CD14-positive monocyte (primary cell): ENCODE measurements at regions not wholly inside any gene's neighbourhood (a gene's known extent, or its start where the extent isn't known, plus 50 kb on each side); places are given as distances from the start of the nearest gene placed in this dataset.

ENCODE experiments used
- DNase-seq, 3 donors: peaks; one replicate each; pipeline ENCODE4 v3.0.0-alpha.2; 2011 to 2022
- H2AFZ ChIP-seq: 2 replicates; pipeline ENCODE4 v1.6.0; 2012; ENCODE audit warnings: mild to moderate bottlenecking, low read depth, low read length, inconsistent platforms; ENCODE audit not compliant: insufficient read depth, poor library complexity, severe bottlenecking
- H3K27ac ChIP-seq, 2 donors: 1 replicate in 1 of 2; 2 replicates in 1 of 2; pipeline ENCODE4 v1.5.1; 2012 to 2013; ENCODE audit warnings: low read length in 2 of 2, control low read depth in 1 of 2, inconsistent platforms in 1 of 2, low read depth in 1 of 2, mild to moderate bottlenecking in 1 of 2
- H3K27me3 ChIP-seq, 2 donors: one replicate each; pipeline versions ENCODE4 v1.6.0 to v1.6.1; 2011 to 2013; ENCODE audit warnings: low read length in 2 of 2; ENCODE audit not compliant: control insufficient read depth in 2 of 2, insufficient read depth in 2 of 2
- H3K36me3 ChIP-seq, 2 donors: replicated peaks in 1 of 2; 1 replicate in 1 of 2; 2 replicates in 1 of 2; pipeline versions ENCODE4 v1.5.1 to v1.6.1; 2012 to 2013; ENCODE audit warnings: low read length in 2 of 2, control low read depth in 1 of 2, inconsistent platforms in 1 of 2, mild to moderate bottlenecking in 1 of 2; ENCODE audit not compliant: insufficient read depth in 2 of 2, control insufficient read depth in 1 of 2
- H3K4me1 ChIP-seq, 2 donors: 1 replicate in 1 of 2; 2 replicates in 1 of 2; pipeline versions ENCODE4 v1.5.1 to v1.6.1; 2012 to 2013; ENCODE audit warnings: low read length in 2 of 2, control low read depth in 1 of 2, inconsistent platforms in 1 of 2, mild to moderate bottlenecking in 1 of 2, moderate library complexity in 1 of 2; ENCODE audit not compliant: insufficient read depth in 2 of 2, control insufficient read depth in 1 of 2
- H3K4me2 ChIP-seq: replicated peaks from 2 replicates; pipeline ENCODE3; 2012; ENCODE audit warnings: low read length, moderate library complexity, mild to moderate bottlenecking; ENCODE audit not compliant: poor library complexity, severe bottlenecking; ENCODE audit errors: extremely low read depth
- H3K4me3 ChIP-seq, 3 experiments: fragments of 200-600 bp in 1 of 3; sonication (generic) in 1 of 3; replicated peaks in 1 of 3; 1 replicate in 2 of 3; 2 replicates in 1 of 3; pipeline ENCODE4 v1.5.1; 2011 to 2013; ENCODE audit warnings: low read length in 3 of 3, mild to moderate bottlenecking in 3 of 3, control low read depth in 2 of 3, low read depth in 2 of 3, inconsistent platforms in 1 of 3, moderate library complexity in 1 of 3
- H3K79me2 ChIP-seq: 2 replicates; pipeline ENCODE4 v1.6.0; 2012; ENCODE audit warnings: mild to moderate bottlenecking, control low read depth, inconsistent platforms, low read length, moderate library complexity; ENCODE audit not compliant: insufficient read depth
- H3K9ac ChIP-seq: 2 replicates; pipeline ENCODE4 v1.6.0; 2017; ENCODE audit warnings: low read length, mild to moderate bottlenecking; ENCODE audit not compliant: insufficient read depth, poor library complexity, severe bottlenecking
- H3K9me3 ChIP-seq, 2 donors: replicated peaks in 1 of 2; 1 replicate in 1 of 2; 2 replicates in 1 of 2; pipeline versions ENCODE4 v1.5.1 to v1.6.1; 2012 to 2013; ENCODE audit warnings: low read length in 2 of 2, control low read depth in 1 of 2; ENCODE audit not compliant: control insufficient read depth in 1 of 2, insufficient read depth in 1 of 2
- H4K20me1 ChIP-seq: 2 replicates; pipeline ENCODE4 v1.6.0; 2012; ENCODE audit warnings: mild to moderate bottlenecking, low read length, control low read depth, moderate library complexity; ENCODE audit not compliant: insufficient read depth
- H3K27ac Mint-ChIP-seq, 7 donors: one replicate each; pipeline ENCODE4 v1.8.0; 2020; ENCODE audit warnings: mild to moderate bottlenecking in 7 of 7, mixed read lengths in 7 of 7, moderate library complexity in 6 of 7, inconsistent platforms in 2 of 7
- H3K27me3 Mint-ChIP-seq, 3 donors: one replicate each; pipeline ENCODE4 v1.8.0; 2021 to 2022; ENCODE audit warnings: low read depth in 3 of 3, mild to moderate bottlenecking in 3 of 3, mixed read lengths in 3 of 3, moderate library complexity in 3 of 3, inconsistent platforms in 1 of 3
- H3K36me3 Mint-ChIP-seq, 2 donors: one replicate each; pipeline ENCODE4 v1.8.0; 2020; ENCODE audit warnings: mixed read lengths in 2 of 2, inconsistent platforms in 1 of 2, mild to moderate bottlenecking in 1 of 2
- H3K4me1 Mint-ChIP-seq: one replicate; pipeline ENCODE4 v1.8.0; 2020; ENCODE audit warnings: mild to moderate bottlenecking, mixed read lengths
- H3K4me3 Mint-ChIP-seq, 2 donors: one replicate each; pipeline ENCODE4 v1.8.0; 2020; ENCODE audit warnings: mild to moderate bottlenecking in 2 of 2, mixed read lengths in 2 of 2, moderate library complexity in 1 of 2
- H3K9me3 Mint-ChIP-seq, 7 donors: one replicate each; pipeline ENCODE4 v1.8.0; 2020 to 2022; ENCODE audit warnings: mixed read lengths in 7 of 7, mild to moderate bottlenecking in 6 of 7, moderate library complexity in 6 of 7, inconsistent platforms in 2 of 7
- WGBS: methylation state at CpG from one replicate; pipeline ENCODE4 v1.1.5; 2013; ENCODE audit warnings: missing lambda C conversion rate; ENCODE audit not compliant: insufficient coverage; 5-methylcytosine and 5-hydroxymethylcytosine counted together
- intact Hi-C, 2 donors: fragments of 100-400 bp; cut with micrococcal nuclease; formaldehyde crosslinking; loops; one replicate each; pipeline versions ENCODE4 v1.15.0 to v1.15.1; 2023
- TF ChIP-seq, protein P1 (sequence below): fragments of 200-600 bp; IDR thresholded peaks from one replicate; pipeline ENCODE4 v1.8.0; 2022; ENCODE audit warnings: antibody characterized with exemption, mild to moderate bottlenecking

DNA sequence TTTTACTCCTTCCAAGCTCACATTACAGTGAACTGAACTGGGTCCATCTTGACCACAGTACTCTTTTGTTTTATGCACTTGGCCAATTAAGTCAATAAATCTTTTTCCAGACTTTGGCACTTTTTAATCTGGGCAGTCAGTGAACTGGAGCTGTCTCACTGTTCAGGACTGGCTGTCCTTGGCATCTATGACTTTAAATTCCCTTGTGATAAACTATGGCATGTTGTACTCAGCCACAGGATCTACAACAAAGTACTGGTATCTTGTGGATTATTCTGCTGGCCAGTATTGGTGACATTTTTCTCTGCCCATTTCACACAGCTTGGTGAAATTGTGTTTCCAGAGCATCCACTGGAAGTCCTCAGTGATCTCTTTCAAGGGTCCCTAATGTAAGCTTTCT is 1144.8 kb upstream of the SEMA6A start:
- H3K4me3 Mint-ChIP-seq, result no peak overlapping the region
- H3K9me3 ChIP-seq, result peaks cover 7 to 14% of the 10 kb centered on the region in 2 donors
- DNase-seq, result no peak
- no peaks in the 10 kb centered on the region for H3K4me1 Mint-ChIP-seq
- H3K4me2 ChIP-seq, result no peak overlapping the region
- no peak overlapping the region for H3K27ac ChIP-seq
- no peaks in the 10 kb centered on the region for H3K27me3 Mint-ChIP-seq
- no peaks in the 10 kb centered on the region for H3K4me1 ChIP-seq
- no peak overlapping the region for H3K9ac ChIP-seq
- no peaks in the 10 kb centered on the region for H3K27me3 ChIP-seq
- no peaks in the 10 kb centered on the region for H4K20me1 ChIP-seq
- TF ChIP-seq, protein P1, sequence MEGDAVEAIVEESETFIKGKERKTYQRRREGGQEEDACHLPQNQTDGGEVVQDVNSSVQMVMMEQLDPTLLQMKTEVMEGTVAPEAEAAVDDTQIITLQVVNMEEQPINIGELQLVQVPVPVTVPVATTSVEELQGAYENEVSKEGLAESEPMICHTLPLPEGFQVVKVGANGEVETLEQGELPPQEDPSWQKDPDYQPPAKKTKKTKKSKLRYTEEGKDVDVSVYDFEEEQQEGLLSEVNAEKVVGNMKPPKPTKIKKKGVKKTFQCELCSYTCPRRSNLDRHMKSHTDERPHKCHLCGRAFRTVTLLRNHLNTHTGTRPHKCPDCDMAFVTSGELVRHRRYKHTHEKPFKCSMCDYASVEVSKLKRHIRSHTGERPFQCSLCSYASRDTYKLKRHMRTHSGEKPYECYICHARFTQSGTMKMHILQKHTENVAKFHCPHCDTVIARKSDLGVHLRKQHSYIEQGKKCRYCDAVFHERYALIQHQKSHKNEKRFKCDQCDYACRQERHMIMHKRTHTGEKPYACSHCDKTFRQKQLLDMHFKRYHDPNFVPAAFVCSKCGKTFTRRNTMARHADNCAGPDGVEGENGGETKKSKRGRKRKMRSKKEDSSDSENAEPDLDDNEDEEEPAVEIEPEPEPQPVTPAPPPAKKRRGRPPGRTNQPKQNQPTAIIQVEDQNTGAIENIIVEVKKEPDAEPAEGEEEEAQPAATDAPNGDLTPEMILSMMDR, result no peak
- no peaks in the 10 kb centered on the region for H3K36me3 Mint-ChIP-seq
- intact Hi-C loops, result no loop called here
- no peak overlapping the region for H3K4me3 ChIP-seq
- no peaks in the 10 kb centered on the region for H3K79me2 ChIP-seq
- H3K27ac Mint-ChIP-seq, result no peak overlapping the region
- no peaks in the 10 kb centered on the region for H3K36me3 ChIP-seq
- no peak overlapping the region for H2AFZ ChIP-seq
- peaks cover 2 to 17% (median 10%) of the 10 kb centered on the region in 7 donors for H3K9me3 Mint-ChIP-seq

DNA sequence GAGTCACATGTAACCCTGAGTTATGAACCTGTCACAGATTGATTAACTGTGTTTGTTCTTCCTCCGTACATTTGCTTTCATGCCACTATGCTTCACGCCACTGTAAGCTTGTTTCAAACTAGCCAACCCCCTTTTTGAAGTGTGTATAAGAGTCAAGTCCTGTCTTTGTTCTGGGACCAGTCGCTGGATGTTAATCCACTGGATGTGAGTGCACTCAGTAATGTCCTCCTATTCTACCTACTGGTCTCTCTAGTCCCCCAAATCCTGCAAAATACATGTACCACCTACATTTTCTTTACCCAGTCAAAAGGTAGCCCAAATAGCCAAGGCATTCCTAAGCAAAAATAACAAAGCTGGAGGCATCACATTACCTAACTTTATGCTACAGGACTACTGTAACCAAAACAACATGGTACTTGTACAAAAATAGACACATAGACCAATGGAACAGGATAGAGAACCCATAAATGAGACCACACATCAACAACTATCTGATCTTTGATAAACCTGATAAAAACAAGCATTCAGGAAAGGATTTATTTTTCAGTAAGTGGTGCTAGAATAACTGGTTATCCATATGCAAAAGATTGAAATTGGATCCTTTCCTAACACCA is 1139.1 kb upstream of the SEMA6A start:
- no peak for DNase-seq
- no peaks in the 10 kb centered on the region for H3K27me3 ChIP-seq
- no peak overlapping the region for H2AFZ ChIP-seq
- no peaks in the 10 kb centered on the region for H3K36me3 ChIP-seq
- intact Hi-C loops, result no loop called here
- H3K4me3 ChIP-seq, result no peak overlapping the region
- Mint-ChIP-seq H3K36me3 (no peaks in the 10 kb centered on the region), H3K4me3 (no peak overlapping the region), H3K4me1 (no peaks in the 10 kb centered on the region), H3K27ac (no peak overlapping the region), H3K27me3 (no peaks in the 10 kb centered on the region), H3K9me3 (peaks cover 6 to 31% (median 21%) of the 10 kb centered on the region in 7 donors)
- no CpG with 5 or more reads among the region's 3 CpGs for WGBS
- peaks cover 18 to 29% of the 10 kb centered on the region in 2 donors for H3K9me3 ChIP-seq
- H3K9ac ChIP-seq, result no peak overlapping the region
- H4K20me1 ChIP-seq, result no peaks in the 10 kb centered on the region
- H3K27ac ChIP-seq, result no peak overlapping the region
- no peaks in the 10 kb centered on the region for H3K79me2 ChIP-seq
- H3K4me1 ChIP-seq, result no peaks in the 10 kb centered on the region
- H3K4me2 ChIP-seq, result no peak overlapping the region
- TF ChIP-seq, protein P1, result no peak
